GM23338 (cell line): ENCODE measurements at regions not wholly inside any gene's neighbourhood (a gene's known extent, or its start where the extent isn't known, plus 50 kb on each side); places are given as distances from the start of the nearest gene placed in this dataset.

ENCODE experiments used
- ATAC-seq: fragments of 200-7000 bp; cut with Tn5 transposase; 3 replicates; pipeline ENCODE4 v1.9.1; 2020
- DNase-seq: peaks from one replicate; pipeline ENCODE4 v3.0.0-alpha.2; 2015; ENCODE audit warnings: low spot score
- H2AFZ ChIP-seq: fragments of 200-600 bp; sonication (generic); 2 replicates; pipeline ENCODE4 v1.8.0; 2016; ENCODE audit warnings: antibody characterized with exemption, mild to moderate bottlenecking, moderate library complexity
- H3F3A ChIP-seq: fragments of 200-600 bp; sonication (generic); replicated peaks from 2 replicates; pipeline ENCODE4 v1.8.0; 2017; ENCODE audit warnings: antibody characterized with exemption, mixed run types, low read depth
- H3K27ac ChIP-seq: fragments of 200-600 bp; sonication (generic); 2 replicates; pipeline ENCODE4 v1.6.1; 2016; ENCODE audit warnings: low read depth
- H3K27me3 ChIP-seq: fragments of 200-600 bp; sonication (generic); 2 replicates; pipeline ENCODE4 v1.8.0; 2016; ENCODE audit warnings: mild to moderate bottlenecking, mixed run types, moderate library complexity; ENCODE audit not compliant: insufficient read depth
- H3K36me3 ChIP-seq: fragments of 200-600 bp; sonication (generic); 2 replicates; pipeline ENCODE4 v1.8.0; 2016; ENCODE audit warnings: mild to moderate bottlenecking; ENCODE audit not compliant: insufficient read depth
- H3K4me1 ChIP-seq: fragments of 200-600 bp; sonication (generic); 2 replicates; pipeline ENCODE4 v1.8.0; 2016; ENCODE audit warnings: mild to moderate bottlenecking, moderate library complexity; ENCODE audit not compliant: insufficient read depth
- H3K4me2 ChIP-seq: fragments of 200-600 bp; sonication (generic); 2 replicates; pipeline ENCODE4 v1.7.1; 2017; ENCODE audit warnings: mixed run types
- H3K4me3 ChIP-seq: fragments of 200-600 bp; sonication (generic); 2 replicates; pipeline ENCODE4 v1.6.1; 2016; ENCODE audit warnings: mixed run types
- H3K79me2 ChIP-seq: fragments of 200-600 bp; sonication (generic); replicated peaks from 2 replicates; pipeline ENCODE4 v1.8.0; 2017; ENCODE audit warnings: mild to moderate bottlenecking; ENCODE audit not compliant: insufficient read depth
- H3K9me2 ChIP-seq: fragments of 200-600 bp; sonication (generic); 2 replicates; pipeline ENCODE4 v1.8.0; 2017; ENCODE audit not compliant: insufficient read depth
- H4K20me1 ChIP-seq: fragments of 200-600 bp; sonication (generic); replicated peaks from 2 replicates; pipeline ENCODE4 v1.8.0; 2017; ENCODE audit warnings: mild to moderate bottlenecking; ENCODE audit not compliant: insufficient read depth
- H3K27ac Mint-ChIP-seq: 2 replicates; pipeline ENCODE4 v1.8.0; 2020; ENCODE audit warnings: inconsistent platforms, mild to moderate bottlenecking, moderate library complexity, mixed read lengths
- H3K27me3 Mint-ChIP-seq: 3 replicates; pipeline ENCODE4 v1.8.0; 2022; ENCODE audit warnings: low read depth, mild to moderate bottlenecking, moderate library complexity, mixed read lengths, inconsistent platforms; ENCODE audit not compliant: insufficient read depth, poor library complexity
- H3K36me3 Mint-ChIP-seq: 3 replicates; pipeline ENCODE4 v1.8.0; 2021; ENCODE audit warnings: low read depth, mild to moderate bottlenecking, inconsistent platforms, moderate library complexity, mixed read lengths
- H3K4me1 Mint-ChIP-seq: 3 replicates; pipeline ENCODE4 v1.8.0; 2020; ENCODE audit warnings: mild to moderate bottlenecking, inconsistent platforms, mixed read lengths
- H3K4me3 Mint-ChIP-seq: 3 replicates; pipeline ENCODE4 v1.8.0; 2021; ENCODE audit warnings: moderate library complexity, mild to moderate bottlenecking, inconsistent platforms, mixed read lengths
- H3K9me3 Mint-ChIP-seq: 3 replicates; pipeline ENCODE4 v1.8.0; 2020; ENCODE audit warnings: moderate library complexity, mild to moderate bottlenecking, inconsistent platforms, mixed read lengths
- CREB1 ChIP-seq: fragments of 250-450 bp; sonication (Bioruptor Pico); IDR thresholded peaks from 2 replicates; pipeline ENCODE4 v1.5.0; 2020; ENCODE audit warnings: low read depth, mild to moderate bottlenecking, moderate library complexity
- JUNB ChIP-seq: IDR thresholded peaks from one replicate; pipeline ENCODE4 v1.6.1; 2016; ENCODE audit warnings: antibody characterized with exemption; ENCODE audit not compliant: unreplicated experiment
- ZNF462 ChIP-seq: fragments of 250-450 bp; sonication (Bioruptor Pico); IDR thresholded peaks from 2 replicates; pipeline ENCODE4 v1.5.0; 2020; ENCODE audit warnings: mild to moderate bottlenecking, moderate library complexity
- TF ChIP-seq, protein P1 (sequence below), 2 experiments: fragments of 200-600 bp in 1 of 2; sonication (generic) in 1 of 2; conservative IDR thresholded peaks; 2 replicates each; pipeline versions ENCODE4 v1.5.1 to v1.6.1; 2016 to 2017; ENCODE audit warnings: antibody characterized with exemption in 2 of 2, low read depth in 2 of 2, mild to moderate bottlenecking in 2 of 2, moderate library complexity in 1 of 2

- no peak for TF ChIP-seq ZNF462 (CRISPR knock-in tag)
These were observed 66.6 kb downstream of the RPL27A start (continued) for GRCh38 chr11:8749202-8749601.

DNA sequence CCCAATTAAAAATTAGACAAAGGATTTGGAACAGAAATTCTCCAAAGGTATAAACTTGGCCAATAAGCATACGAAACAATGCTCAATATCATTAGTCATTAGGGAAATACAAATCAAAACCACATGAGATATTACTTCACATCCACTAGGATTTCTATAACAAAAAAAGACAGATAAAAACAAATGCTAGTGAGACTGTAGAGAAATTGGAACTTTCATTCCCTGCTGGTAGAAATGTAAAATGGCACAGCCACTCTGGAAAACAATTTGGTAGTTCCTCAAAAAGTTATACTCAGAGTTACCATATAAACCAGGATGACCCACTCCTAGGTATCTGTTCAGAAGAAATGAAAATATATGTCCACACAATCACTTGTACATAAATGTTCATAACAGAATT is 71.6 kb downstream of the RPL27A start:
- Histone ChIP-seq H4K20me1 (no peaks in the 10 kb centered on the region), H3K79me2 (no peaks in the 10 kb centered on the region)
- peaks cover 5% of the 10 kb centered on the region; the same call in 2 of the 3 replicates for H3K36me3 Mint-ChIP-seq

More for the DNA sequence above, 71.6 kb downstream of the RPL27A start:
- H3K9me2 ChIP-seq: no peaks in the 10 kb centered on the region
- H3K27ac Mint-ChIP-seq: no peak overlapping the region
- no peaks in the 10 kb centered on the region for H3F3A ChIP-seq
- TF ChIP-seq CREB1 (CRISPR knock-in tag): no peak
- TF ChIP-seq, protein P1, sequence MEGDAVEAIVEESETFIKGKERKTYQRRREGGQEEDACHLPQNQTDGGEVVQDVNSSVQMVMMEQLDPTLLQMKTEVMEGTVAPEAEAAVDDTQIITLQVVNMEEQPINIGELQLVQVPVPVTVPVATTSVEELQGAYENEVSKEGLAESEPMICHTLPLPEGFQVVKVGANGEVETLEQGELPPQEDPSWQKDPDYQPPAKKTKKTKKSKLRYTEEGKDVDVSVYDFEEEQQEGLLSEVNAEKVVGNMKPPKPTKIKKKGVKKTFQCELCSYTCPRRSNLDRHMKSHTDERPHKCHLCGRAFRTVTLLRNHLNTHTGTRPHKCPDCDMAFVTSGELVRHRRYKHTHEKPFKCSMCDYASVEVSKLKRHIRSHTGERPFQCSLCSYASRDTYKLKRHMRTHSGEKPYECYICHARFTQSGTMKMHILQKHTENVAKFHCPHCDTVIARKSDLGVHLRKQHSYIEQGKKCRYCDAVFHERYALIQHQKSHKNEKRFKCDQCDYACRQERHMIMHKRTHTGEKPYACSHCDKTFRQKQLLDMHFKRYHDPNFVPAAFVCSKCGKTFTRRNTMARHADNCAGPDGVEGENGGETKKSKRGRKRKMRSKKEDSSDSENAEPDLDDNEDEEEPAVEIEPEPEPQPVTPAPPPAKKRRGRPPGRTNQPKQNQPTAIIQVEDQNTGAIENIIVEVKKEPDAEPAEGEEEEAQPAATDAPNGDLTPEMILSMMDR (conservative IDR thresholded peaks at IDR 0.05; ENCODE audit: low read depth in 2 of 2): peak in 1 of 2 experiments; percentile 24; a peak in 2 of 4 replicates
- no peak for TF ChIP-seq JUNB
- H3K4me2 ChIP-seq: no peak overlapping the region
- no peaks in the 10 kb centered on the region for H3K4me1 ChIP-seq
- no peak overlapping the region for H2AFZ ChIP-seq
- H3K9me3 Mint-ChIP-seq: peaks cover 4% of the 10 kb centered on the region
- no peak overlapping the region for H3K4me3 ChIP-seq
- H3K27ac ChIP-seq: no peak overlapping the region
- no peaks in the 10 kb centered on the region for H3K27me3 ChIP-seq
- ATAC-seq: no peak
- H3K4me3 Mint-ChIP-seq: no peak overlapping the region
- DNase-seq: no peak
- H3K4me1 Mint-ChIP-seq: no peaks in the 10 kb centered on the region
- no peaks in the 10 kb centered on the region for H3K27me3 Mint-ChIP-seq
- no peaks in the 10 kb centered on the region for H3K36me3 ChIP-seq
